Upper lobe of right lung (tissue), 1 donor: ENCODE measurements at regions not wholly inside any gene's neighbourhood (a gene's known extent, or its start where the extent isn't known, plus 50 kb on each side); places are given as distances from the start of the nearest gene placed in this dataset.

ENCODE experiments used
- ATAC-seq: fragments of 200-7000 bp; cut with Tn5 transposase; one replicate; pipeline ENCODE4 v1.9.1; 2020; ENCODE audit warnings: mild to moderate bottlenecking, moderate library complexity
- DNase-seq: peaks from one replicate; pipeline ENCODE4 v3.0.0-alpha.2; 2020
- H3K27ac ChIP-seq: fragments of 200-600 bp; one replicate; pipeline ENCODE4 v1.8.0; 2022
- H3K27me3 ChIP-seq: fragments of 200-600 bp; one replicate; pipeline ENCODE4 v1.8.0; 2022; ENCODE audit warnings: mild to moderate bottlenecking
- H3K36me3 ChIP-seq: fragments of 200-600 bp; one replicate; pipeline ENCODE4 v1.8.0; 2022
- H3K4me1 ChIP-seq: fragments of 200-600 bp; one replicate; pipeline ENCODE4 v1.8.0; 2022
- H3K4me3 ChIP-seq: fragments of 200-600 bp; one replicate; pipeline ENCODE4 v1.8.0; 2022; ENCODE audit warnings: mild to moderate bottlenecking
- H3K9me3 ChIP-seq: fragments of 200-600 bp; one replicate; pipeline ENCODE4 v1.8.0; 2022
- CTCF ChIP-seq: fragments of 200-600 bp; IDR thresholded peaks from one replicate; pipeline ENCODE4 v1.8.0; 2022; ENCODE audit warnings: antibody characterized with exemption
- intact Hi-C: fragments of 100-400 bp; cut with DNase I; formaldehyde crosslinking; loops from one replicate; pipeline ENCODE4 v1.11.0; 2022
- donor health status: DM: no; HTN: yes; CAD: no; lungs with severe emphysema.

GRCh38 chr3:15923640-15924405 is 126.0 kb upstream of the ANKRD28 start:
- no peak for DNase-seq
- Histone ChIP-seq H3K4me3 (no peak overlapping the region), H3K27ac (no peak overlapping the region), H3K36me3 (no peaks in the 10 kb centered on the region), H3K4me1 (no peaks in the 10 kb centered on the region), H3K9me3 (no peaks in the 10 kb centered on the region), H3K27me3 (no peaks in the 10 kb centered on the region)
- no peak for ATAC-seq
- TF ChIP-seq CTCF, result no peak
- intact Hi-C loops, result no loop called here

- H3K4me1 ChIP-seq, result no peaks in the 10 kb centered on the region
- H3K27ac ChIP-seq, result no peak overlapping the region
- no peaks in the 10 kb centered on the region for H3K9me3 ChIP-seq
- no peak overlapping the region for H3K4me3 ChIP-seq
- intact Hi-C loops, result no loop called here
- H3K36me3 ChIP-seq, result no peaks in the 10 kb centered on the region
- TF ChIP-seq CTCF, result no peak
- ATAC-seq (no peak), DNase-seq (no peak)
- H3K27me3 ChIP-seq, result no peaks in the 10 kb centered on the region
Measured at GRCh38 chr3:15924914-15925313, 127.1 kb upstream of the ANKRD28 start.

- TF ChIP-seq CTCF, result no peak
- Histone ChIP-seq H3K4me3 (no peak overlapping the region), H3K4me1 (no peaks in the 10 kb centered on the region), H3K9me3 (no peaks in the 10 kb centered on the region), H3K27me3 (no peaks in the 10 kb centered on the region), H3K27ac (no peak overlapping the region), H3K36me3 (no peaks in the 10 kb centered on the region)
- ATAC-seq (no peak), DNase-seq (no peak)
- intact Hi-C loops, result no loop called here
Measured at GRCh38 chr3:15926871-15927270, 129.1 kb upstream of the ANKRD28 start.

- Histone ChIP-seq H3K27me3 (no peaks in the 10 kb centered on the region), H3K9me3 (no peaks in the 10 kb centered on the region), H3K4me1 (no peaks in the 10 kb centered on the region), H3K4me3 (no peak overlapping the region), H3K27ac (no peak overlapping the region), H3K36me3 (no peaks in the 10 kb centered on the region)
- DNase-seq (no peak), ATAC-seq (no peak)
- intact Hi-C loops, result no loop called here
- no peak for TF ChIP-seq CTCF
Measured at GRCh38 chr3:15927969-15928368, 130.2 kb upstream of the ANKRD28 start.

GRCh38 chr3:15929944-15930571 is 132.3 kb upstream of the ANKRD28 start:
- intact Hi-C loops, result no loop called here
- Histone ChIP-seq H3K27ac (no peak overlapping the region), H3K9me3 (no peaks in the 10 kb centered on the region), H3K36me3 (no peaks in the 10 kb centered on the region), H3K4me1 (no peaks in the 10 kb centered on the region), H3K27me3 (no peaks in the 10 kb centered on the region), H3K4me3 (no peak overlapping the region)
- DNase-seq (no peak), ATAC-seq (no peak)
- no peak for TF ChIP-seq CTCF
